CD4-positive, alpha-beta T cell treated with Interferon gamma for 1 hour (primary cell): ENCODE measurements at regions not wholly inside any gene's neighbourhood (a gene's known extent, or its start where the extent isn't known, plus 50 kb on each side); places are given as distances from the start of the nearest gene placed in this dataset.

ENCODE experiments used
- DNase-seq: peaks from one replicate; pipeline ENCODE4 v3.0.0-alpha.2; 2020

- no peak for DNase-seq
Measured at GRCh38 chr14:95034788-95035187, 122.5 kb downstream of the DICER1 start.

GRCh38 chr14:95033682-95034632 lies 123.4 kb downstream of the DICER1 start:
- no peak for DNase-seq

DNA sequence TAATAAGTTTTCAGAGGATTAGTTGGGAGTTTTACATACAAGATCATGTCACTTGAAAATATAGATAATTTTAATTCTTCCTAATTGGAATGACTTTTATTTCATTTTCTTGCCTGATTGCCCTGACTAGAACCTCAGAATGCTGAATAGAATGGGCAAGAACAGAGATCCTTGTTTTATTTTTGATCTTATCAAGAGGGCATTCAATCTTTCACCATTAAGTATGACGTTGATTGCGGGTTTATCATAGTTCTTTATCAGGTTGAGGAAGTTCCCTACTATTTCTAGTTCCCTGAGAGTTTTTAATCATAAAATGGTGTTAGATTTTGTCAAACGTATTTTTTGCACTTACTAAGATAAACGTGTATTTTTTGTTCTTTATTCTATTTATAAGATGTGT lies 124.3 kb downstream of the DICER1 start:
- DNase-seq, result no peak

- DNase-seq, result no peak
Measured at GRCh38 chr14:95026851-95027463, 130.4 kb downstream of the DICER1 start.

DNA sequence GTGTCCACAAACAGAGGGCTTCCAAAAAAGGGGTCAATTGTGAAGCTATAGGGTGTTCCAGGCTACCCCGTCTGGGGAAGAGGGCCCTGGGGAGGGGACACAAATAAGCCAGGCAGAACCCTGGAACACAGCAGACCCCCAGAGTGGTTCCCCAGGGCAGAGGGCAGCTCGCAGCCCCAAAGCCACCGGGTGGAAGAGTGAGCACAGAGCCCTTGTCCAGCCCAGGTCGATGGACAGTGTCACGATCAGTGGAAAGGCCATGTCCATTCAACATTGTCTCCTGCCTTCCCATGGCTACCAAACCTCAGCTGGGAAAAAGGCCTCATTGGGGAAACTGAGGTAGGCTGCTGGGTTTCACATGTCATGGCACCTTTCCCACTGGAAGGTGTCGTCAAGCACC lies 131.4 kb downstream of the DICER1 start:
- DNase-seq, result no peak

GRCh38 chr14:95025218-95025617 lies 132.1 kb downstream of the DICER1 start:
- DNase-seq, result no peak

GRCh38 chr14:95024380-95024779 lies 132.9 kb downstream of the DICER1 start:
- DNase-seq, result no peak

GRCh38 chr14:95023886-95024285 lies 133.4 kb downstream of the DICER1 start:
- no peak for DNase-seq

DNA sequence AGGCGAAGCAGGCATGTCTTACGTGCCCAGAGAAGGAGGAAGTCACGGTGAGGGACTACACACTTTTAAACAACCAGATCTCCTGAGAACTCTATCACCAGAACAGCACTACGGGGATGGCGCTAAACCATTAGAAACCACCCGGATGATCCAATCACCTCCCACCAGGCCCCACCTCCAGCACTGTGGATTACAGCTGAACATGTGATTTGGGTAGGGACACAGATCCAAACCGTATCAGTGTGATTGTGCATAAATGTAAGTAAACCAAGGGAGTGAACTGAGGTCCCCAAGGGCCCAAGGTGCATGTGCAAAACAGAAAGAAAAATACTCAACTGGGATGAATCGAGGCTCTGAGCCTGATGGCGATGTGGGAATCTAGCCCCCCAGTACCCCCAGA lies 134.2 kb downstream of the DICER1 start:
- DNase-seq, result no peak

DNA sequence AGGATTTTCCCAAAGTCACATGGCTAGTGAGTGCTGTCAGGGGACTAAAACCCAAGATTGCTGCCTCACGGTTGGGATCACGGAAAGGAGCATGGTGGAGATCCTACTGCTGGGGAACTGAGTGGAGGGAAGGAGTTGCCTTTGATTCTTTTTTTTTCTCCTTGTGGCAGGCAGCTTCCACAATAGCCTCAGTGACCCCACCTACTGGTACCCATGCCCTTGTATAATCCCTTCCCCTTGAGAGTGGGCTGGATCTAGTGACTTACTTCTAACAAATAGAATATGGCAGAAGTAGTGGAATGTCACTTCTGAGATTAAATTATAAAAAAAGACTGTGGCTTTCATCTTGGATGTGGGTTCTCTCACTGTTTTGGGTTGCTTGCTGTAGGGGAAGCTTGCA lies 135.7 kb downstream of the DICER1 start:
- no peak for DNase-seq

DNA sequence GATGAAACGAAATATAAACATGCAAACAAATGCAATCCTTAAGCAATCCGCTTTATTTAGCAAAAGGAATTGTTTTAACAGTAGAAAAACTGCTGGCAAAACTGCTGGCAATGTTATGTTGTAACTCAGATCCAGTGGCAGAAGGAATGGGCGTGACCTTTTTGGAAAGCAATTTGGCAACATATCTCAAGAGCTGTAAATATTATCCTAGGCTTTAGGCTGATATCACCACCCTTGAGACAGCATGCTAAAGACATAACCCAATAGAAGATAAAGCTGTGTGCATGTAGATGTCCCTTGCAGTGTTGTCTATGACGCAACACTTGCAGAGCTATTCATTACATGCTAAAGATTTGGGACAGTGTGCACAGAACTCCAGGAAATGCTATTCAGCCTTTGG lies 138.5 kb downstream of the DICER1 start:
- no peak for DNase-seq

GRCh38 chr14:95015046-95015445 lies 142.3 kb downstream of the DICER1 start:
- no peak for DNase-seq

DNA sequence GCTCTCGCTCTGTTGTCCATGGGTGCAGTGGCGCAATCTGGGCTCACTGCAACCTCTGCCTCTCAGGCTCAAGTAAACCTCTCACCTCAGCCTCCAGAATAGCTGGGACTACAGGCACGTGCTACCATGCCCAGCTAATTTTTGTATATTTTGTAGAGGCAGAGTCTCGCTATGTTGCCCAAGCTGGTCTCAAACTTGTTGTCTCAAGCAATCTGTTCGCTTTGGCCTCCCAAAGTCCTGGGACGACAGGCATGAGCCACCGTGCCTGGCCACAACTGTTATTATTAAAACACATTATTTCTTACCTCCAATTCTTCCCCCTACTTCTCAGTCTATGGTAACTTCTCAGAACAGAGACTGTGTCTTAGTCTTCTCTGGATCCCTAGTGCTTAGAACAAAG lies 143.3 kb downstream of the DICER1 start:
- DNase-seq, result no peak

- no peak for DNase-seq
Measured at GRCh38 chr14:95011445-95012006, 145.8 kb downstream of the DICER1 start.

DNA sequence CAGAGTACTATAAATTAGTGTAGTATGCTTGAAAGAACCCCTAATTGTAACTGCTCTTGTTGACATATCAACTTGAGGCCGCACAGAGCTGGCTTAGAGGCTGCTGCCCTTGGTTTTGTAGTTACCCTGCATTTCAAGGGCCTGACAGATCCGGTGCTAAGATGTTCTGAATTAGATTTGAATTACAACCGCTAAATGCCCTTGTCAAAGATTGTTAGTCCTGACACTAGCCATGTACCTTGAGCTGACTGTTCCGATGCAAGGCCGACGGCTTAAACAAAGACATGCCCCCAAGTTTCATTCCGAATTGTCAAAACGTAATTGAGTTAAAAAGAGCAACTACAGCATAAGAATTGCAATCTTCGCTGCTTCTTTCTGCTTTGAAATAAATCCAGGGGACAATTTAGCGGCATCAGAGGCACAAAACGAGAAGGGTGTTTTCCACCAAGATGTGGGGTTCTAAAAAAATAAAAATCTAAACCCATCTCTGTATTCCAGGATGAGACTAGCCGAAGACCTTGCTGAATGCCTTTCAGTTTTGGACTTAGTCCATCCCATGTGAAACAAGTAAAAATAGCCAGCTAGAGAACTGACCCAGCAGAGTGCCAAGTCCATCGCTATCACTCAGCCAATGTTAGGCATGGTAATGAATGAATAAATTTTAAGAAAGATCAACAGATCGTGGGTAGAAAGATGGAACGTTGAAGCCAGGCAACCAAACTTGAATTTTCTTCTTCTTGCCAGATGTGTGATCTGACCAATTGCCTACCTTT lies 148.7 kb downstream of the DICER1 start:
- no peak for DNase-seq

DNA sequence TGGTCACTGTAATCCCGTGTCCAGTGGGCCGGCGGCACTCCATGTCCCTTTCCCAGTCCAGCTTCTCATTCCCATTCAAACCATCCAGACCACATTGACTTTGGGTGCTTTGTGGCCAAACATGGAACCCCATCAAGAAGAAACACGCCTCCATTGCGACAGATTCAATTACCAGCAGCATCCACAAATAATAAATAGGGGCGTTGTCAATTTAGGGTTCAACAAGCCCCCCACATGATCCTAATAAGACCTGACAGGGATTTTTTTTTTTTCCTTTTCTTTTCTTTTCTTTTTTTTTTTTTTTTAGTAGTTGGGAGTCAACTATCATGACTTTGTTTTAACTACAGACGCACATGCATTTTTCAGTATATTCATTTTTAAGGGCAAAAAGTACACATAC lies 149.4 kb downstream of the DICER1 start:
- no peak for DNase-seq

- DNase-seq, result no peak
Measured at GRCh38 chr14:95006479-95006878, 150.8 kb downstream of the DICER1 start.

DNA sequence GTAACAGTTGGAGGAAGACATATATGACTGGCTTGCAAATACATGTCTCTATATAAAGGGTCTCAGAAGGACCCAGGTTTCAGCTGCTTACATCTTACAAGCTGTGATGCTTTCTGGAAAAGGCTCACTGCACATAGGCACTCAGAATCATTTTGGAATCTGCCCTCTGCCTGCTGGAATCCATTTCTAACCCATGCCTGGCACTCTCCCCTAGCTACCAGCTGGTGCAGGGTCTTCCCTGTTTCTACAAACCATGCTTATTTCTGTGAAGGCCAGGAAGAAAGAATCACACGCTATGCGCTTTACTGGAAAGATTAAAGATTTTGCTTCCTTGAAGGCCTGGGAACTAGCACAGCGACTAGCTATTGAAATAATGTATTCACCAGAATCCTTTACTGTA lies 151.3 kb downstream of the DICER1 start:
- DNase-seq, result no peak

DNA sequence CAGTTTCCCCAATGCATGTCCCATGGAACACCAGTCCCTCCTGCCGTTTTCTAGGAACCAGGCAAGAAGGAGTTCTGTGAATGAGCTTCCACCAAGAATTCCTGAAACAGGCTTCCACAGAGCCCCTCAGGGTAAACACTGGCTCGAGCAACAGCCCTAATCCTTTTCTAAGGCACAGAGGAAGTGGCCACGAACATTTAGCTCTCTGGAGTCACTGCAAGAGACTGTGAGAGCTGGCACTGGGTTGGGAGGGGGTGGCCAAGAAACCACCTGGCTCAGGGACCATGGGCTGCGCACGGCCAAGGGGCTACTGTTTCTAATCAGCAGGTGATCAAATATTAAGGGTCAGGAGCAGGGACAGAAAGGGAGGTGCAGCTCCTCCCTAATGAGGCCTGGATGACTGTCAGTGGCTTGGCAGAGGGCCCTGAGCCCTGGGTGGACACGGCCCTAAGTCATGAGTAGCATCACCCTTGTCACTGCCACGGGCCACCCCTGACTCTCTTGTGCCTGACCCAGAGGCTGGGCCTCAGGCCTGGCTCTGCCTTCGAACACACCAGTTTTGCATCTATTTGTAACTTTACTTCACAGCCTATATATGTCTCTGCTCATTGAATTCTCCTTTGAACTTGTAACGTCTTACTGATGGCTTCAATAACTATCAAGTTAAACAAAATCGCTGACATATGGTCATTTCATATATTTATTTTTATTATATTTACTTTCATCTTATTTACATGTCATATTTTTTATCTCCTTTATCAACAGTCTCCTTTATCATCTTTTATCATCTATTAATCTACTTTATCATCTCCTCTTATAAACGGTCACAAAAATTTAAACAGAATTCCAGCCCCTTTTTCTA lies 154.0 kb downstream of the DICER1 start:
- no peak for DNase-seq

DNA sequence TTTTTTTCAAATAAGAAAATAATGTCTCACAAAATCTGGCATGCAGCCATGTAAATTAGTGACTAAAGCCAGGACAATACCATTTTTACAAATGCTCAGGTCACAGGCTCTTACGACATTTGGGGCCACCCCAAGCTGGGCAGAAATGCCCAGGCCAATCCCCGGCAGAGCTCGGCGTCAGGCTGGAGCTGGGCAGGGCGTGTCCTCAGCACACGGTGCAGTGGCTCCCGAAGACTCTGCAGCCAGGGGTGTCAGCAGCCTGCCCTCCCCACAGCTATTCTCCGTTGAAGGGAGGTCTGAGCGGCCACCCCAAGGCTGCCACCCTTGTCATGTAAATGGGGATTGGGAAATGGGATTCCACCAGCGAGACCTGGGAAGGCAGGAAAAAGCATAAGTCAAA lies 158.6 kb downstream of the DICER1 start:
- peak; percentile 1 for DNase-seq

- DNase-seq, result no peak
Measured at GRCh38 chr14:94998110-94998509, 159.2 kb downstream of the DICER1 start.

DNA sequence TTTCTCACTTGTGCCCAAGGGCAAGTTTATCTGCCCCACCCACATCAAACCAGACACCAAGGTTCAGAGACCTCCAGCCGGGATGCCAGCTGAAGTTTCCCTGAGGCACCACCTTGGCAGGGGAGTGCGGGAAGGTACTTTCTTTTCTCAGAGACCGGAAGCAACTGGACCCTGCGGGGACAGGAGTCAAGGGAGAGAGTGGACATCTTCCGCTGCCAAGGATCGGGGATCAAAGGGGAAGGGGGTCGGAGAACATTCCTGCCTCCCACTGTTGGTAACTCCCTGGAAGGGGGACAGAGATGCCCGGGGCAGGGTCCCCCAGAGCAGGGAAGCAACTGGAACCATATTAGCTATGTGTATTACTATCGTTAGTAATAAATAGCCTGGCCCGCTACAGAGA lies 161.8 kb downstream of the DICER1 start:
- no peak for DNase-seq
